ENCODE measurements at regions not wholly inside any gene's neighbourhood (a gene's known extent, or its start where the extent isn't known, plus 50 kb on each side); places are given as distances from the start of the nearest gene placed in this dataset.

DNA sequence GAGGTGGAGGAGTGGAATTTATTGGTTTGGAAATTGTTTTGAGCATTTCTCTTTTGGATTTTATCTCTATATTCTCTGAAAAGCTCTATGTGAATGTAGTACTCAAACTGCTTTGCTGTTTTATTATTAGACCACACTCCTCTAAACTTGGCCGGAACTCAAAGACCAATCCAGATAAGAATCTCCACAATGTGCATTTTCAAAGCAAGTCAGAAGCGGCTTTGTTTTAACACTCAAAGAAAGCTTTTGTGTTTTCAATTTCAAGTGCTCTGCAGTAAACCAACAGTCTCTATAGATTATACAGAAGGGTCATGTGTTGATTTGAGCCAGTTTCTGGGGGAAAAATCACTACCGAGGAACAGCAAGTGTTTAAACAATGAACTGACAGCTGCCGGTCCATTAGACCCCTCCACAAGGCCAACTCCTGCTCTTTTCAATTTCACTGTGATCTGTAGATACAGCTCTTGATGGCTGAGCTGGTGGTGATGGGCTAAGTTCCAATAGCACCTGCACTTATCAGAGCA lies 79.4 kb downstream of the FTHL17 start:
- TF ChIP-seq CTCF (IDR thresholded peaks at IDR 0.05; ENCODE audit: low read depth, low read length, missing control alignments), result no peak
- no peak for DNase-seq (ENCODE audit: low read depth)
- H3K4me3 ChIP-seq (ENCODE audit: low read depth, low read length), result no peak overlapping the region
- in situ Hi-C loops (cut with HindIII; ENCODE audit: low sequenced_read_pairs), result no loop called here

- TF ChIP-seq CTCF (IDR thresholded peaks at IDR 0.05; ENCODE audit: low read depth, low read length, missing control alignments), result no peak
- no peak overlapping the region for H3K4me3 ChIP-seq (ENCODE audit: low read depth, low read length)
- in situ Hi-C loops (cut with HindIII; ENCODE audit: low sequenced_read_pairs), result no loop called here
- no peak for DNase-seq (ENCODE audit: low read depth)
These were observed 81.5 kb downstream of the FTHL17 start for GRCh38 chrX:30990361-30990760.

GRCh38 chrX:30982467-30982866 lies 89.4 kb downstream of the FTHL17 start:
- no peak overlapping the region for H3K4me3 ChIP-seq (ENCODE audit: low read depth, low read length)
- TF ChIP-seq CTCF (IDR thresholded peaks at IDR 0.05; ENCODE audit: low read depth, low read length, missing control alignments), result no peak
- in situ Hi-C loops (cut with HindIII; ENCODE audit: low sequenced_read_pairs), result no loop called here
- DNase-seq (ENCODE audit: low read depth), result no peak

DNA sequence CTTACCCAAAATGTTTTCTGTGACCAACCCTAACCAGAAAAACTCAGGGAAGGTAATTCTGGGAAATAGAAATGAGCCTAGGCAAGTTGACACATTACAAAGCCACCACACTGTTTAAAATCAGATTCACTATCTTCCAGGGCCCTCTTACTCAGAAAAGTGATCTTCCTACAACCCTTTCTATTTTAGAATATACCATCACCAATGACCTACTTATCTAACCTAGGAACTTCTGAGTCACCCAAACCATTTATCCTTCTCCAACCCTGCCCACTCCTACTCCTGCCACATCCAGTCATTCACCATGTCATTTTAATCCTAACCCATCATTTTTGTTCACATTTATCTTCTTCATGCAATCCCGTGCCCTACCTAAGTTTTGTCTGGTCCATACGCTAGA lies 89.9 kb downstream of the FTHL17 start:
- no peak for TF ChIP-seq CTCF (IDR thresholded peaks at IDR 0.05; ENCODE audit: low read depth, low read length, missing control alignments)
- no peak overlapping the region for H3K4me3 ChIP-seq (ENCODE audit: low read depth, low read length)
- in situ Hi-C loops (cut with HindIII; ENCODE audit: low sequenced_read_pairs), result no loop called here
- no peak for DNase-seq (ENCODE audit: low read depth)

DNA sequence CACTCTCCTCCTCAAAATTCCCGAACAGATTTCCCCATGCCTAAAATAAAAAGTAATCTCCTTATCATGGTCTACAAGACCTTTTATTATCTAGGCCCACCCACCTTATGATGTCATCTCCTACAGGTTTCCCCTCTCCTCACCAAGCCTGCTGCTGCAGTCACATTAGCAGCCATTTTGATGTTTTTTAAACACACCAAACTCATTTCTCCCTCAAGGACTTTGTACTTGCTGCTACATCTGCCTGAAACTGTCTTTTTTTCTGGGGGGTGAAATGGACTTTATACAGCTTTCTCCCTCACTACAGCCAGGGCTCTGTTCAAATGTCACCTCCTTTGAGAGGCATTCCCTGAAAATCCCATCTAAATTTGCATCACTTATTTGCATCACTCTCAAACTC lies 90.2 kb upstream of the TAB3 start:
- DNase-seq (ENCODE audit: low read depth), result no peak
- in situ Hi-C loops (cut with HindIII; ENCODE audit: low sequenced_read_pairs), result no loop called here
- no peak for TF ChIP-seq CTCF (IDR thresholded peaks at IDR 0.05; ENCODE audit: low read depth, low read length, missing control alignments)
- H3K4me3 ChIP-seq (ENCODE audit: low read depth, low read length), result no peak overlapping the region

GRCh38 chrX:30975467-30975866 lies 86.4 kb upstream of the TAB3 start:
- in situ Hi-C loops (cut with HindIII; ENCODE audit: low sequenced_read_pairs), result no loop called here

More at GRCh38 chrX:30975467-30975866, 86.4 kb upstream of the TAB3 start:
- H3K4me3 ChIP-seq (ENCODE audit: low read depth, low read length), result no peak overlapping the region
- DNase-seq (ENCODE audit: low read depth), result no peak
- TF ChIP-seq CTCF (IDR thresholded peaks at IDR 0.05; ENCODE audit: low read depth, low read length, missing control alignments), result no peak
